GM21786 (cell line): ENCODE measurements at regions not wholly inside any gene's neighbourhood (a gene's known extent, or its start where the extent isn't known, plus 50 kb on each side); places are given as distances from the start of the nearest gene placed in this dataset.
"Not testable (repeated sequence)": the region's sequence is repeated elsewhere in the genome, so short reads cannot be mapped to it uniquely, and the experiment has no call there.

Experiments
- ATAC-seq: cut with Tn5 transposase; IDR thresholded peaks from one replicate; pipeline ENCODE4 v1.9.1; 2021; ENCODE audit not compliant: unreplicated experiment

DNA sequence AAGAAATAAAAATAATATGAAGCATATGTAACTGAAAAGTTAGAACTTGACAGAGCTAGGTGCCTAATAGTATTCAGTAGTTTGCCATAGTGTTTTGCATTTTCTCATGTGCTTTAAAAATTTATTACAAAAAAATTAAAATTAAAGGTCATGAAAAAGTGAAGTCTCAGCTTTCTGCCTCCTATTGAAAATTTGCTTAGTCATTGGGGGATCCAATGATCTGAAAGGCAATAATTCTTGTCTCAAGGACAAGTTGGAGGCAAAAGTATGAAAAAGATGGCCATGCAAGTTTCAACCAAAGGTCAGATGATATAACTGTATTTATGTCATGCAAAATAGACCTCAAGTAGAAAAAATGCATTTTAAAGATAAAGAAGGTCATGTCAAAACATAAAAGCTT is 140.7 kb downstream of the DUSP10 start:
- ATAC-seq, result no peak

DNA sequence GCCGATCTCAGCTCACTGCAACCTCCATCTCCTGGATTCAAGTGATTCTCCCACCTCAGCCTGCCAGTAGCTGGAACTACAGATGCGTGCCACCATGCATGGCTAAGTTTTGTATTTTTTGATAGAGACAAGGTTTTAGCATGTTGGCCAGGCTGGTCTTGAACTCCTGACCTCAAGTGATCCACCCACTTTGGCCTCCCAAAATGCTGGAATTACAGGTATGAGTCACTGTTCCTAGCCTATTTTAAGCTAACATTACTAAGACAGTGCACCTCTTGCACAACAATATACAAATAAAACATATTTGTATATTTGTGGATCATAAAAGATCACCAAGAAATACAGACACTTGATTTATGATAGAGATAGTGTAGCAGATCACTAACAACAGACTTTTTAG is 139.1 kb downstream of the DUSP10 start:
- ATAC-seq, result no peak

DNA sequence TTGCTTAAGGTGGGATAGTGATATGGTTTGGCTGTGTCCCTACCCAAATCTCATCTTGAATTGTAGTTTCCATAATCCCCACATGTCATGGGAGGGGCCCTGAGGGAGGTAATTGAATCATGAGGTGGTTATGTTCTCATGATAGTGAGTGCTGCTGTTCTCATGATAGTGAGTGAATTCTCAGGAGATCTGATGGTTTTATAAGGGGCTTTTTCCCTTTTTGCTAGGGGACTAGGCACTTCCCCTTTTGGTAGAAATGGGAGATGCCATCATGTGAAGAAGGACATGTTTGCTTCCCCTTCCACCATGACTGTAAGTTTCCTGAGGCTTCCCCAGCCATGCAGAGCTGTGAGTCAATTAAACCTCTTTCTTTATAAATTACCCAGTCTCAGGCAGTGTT is 137.5 kb downstream of the DUSP10 start:
- not testable (repeated sequence) for ATAC-seq

DNA sequence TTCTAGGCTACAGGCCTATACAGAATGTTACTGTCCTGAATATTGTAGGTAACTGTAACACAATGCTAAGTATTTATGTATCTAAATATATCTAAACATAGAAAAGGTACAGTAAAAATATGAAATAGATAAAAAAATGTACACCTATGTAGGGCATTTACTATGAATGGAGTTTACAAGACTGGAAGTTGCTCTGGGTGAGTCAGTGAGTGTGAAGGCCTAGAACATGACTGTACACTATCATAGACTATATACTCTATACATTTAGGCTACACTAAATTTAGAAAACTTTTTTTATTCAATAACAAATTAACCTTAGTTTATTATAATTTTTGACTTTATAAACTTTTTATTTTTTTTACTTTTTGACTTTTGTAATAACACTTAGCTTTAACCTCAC is 136.9 kb downstream of the DUSP10 start:
- no peak for ATAC-seq

DNA sequence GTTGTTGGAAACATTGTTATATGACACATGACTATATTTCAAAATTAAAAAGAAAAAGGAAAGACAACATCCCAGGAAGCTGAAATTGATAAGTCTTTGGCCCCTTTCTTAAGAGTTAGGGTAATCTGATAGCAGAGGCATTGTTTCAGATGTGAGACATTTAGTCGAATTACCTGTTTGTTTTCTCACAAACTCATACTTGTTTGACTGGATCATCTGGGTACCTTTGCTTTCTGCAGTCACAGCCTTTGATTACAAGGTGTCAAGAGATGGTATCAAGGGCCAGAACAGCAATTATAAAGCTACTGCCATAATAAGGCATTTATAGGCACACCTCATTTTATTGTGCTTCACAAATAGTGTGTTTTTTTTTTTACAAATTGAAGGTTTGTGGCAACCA is 136.3 kb downstream of the DUSP10 start:
- no peak for ATAC-seq

DNA sequence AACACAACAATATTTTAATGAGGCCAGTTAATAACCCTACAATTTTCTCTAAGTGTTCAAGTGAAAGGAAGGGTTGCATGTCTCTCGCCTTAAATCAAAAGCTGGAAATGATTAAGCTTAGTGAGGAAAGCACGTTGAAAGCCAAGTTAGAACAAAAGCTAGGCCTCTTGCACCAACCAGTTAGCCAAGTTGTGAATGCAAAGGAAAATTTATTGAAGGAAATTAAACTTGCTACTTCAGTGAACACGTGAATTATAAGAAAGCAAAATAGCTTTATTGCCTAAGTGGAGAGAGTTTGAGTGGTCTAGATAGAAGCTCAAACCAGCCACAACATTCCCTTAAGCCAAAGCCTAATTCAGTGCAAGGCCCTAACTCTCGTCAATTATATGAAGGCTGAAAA is 135.6 kb downstream of the DUSP10 start:
- no peak for ATAC-seq

DNA sequence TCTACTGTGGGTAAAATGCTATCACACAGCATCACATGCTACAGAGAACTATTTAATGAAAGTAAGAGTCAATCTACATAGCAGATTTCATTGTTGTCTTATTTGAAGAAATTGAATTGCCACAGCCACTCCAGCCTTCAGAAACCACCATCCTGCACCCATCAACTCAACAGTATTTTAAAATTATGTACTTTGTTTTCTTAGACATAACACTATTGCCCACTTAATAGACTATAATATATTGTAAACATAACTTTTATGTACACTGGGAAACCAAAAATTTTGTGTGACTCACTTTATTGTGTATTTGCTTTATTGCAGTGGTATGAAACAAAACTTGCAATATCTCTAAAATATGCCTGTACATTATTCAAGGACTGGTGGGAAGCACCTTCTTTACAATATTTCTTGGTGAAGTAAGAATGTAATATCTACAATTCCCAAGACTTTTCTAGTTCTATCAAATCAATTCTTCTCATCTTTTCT is 133.0 kb downstream of the DUSP10 start:
- no peak for ATAC-seq

DNA sequence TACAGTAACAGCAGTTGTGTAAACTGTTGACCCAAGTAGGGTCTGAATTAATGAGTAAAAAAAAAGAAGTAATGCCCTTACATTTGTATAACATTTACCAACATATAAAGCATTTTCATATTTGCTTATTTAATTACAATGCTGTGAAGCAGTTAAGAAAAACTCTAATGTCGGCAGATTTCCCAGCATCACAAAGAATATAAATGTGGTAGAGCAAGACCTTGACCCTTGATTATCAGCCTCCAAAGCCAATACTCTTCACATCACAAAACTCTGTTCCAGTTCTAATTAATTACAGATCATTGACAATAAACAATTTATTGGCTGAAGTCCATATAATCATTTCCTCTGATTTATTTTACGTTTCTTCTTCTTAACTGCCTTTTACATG is 130.2 kb downstream of the DUSP10 start:
- no peak for ATAC-seq

DNA sequence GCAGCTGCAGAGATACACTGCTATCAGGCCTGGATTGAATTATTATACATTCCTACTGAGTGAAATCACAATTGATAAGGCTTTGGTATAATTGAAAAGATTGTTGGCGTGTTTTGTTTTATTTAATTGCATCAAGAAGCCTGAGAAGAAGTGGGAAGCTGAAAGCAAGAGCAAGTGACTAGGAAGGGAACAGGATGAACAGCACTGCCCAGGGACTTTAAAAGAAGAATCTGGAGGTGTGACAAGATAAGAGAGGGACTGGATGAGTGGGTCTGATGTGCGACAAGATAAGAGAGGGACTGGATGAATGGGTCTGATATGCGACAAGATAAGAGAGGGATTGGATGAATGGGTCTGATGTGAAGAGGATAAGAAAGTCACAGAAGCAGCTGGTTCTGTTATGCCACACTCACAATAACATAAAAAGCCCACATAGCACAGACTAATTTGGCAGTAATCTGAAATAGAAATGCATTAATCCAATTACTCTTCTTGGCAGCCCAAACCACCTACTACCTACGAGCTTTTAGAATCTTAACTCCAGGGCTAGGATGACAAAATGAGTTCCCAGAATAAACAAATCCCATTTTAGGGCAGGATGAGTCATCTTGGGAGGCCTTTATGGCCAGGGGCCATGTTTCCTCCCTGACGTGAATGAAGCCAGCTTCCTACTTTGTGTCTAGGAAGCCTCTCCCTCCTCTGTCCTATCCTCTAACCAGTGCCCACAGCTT is 129.7 kb downstream of the DUSP10 start:
- no peak for ATAC-seq

DNA sequence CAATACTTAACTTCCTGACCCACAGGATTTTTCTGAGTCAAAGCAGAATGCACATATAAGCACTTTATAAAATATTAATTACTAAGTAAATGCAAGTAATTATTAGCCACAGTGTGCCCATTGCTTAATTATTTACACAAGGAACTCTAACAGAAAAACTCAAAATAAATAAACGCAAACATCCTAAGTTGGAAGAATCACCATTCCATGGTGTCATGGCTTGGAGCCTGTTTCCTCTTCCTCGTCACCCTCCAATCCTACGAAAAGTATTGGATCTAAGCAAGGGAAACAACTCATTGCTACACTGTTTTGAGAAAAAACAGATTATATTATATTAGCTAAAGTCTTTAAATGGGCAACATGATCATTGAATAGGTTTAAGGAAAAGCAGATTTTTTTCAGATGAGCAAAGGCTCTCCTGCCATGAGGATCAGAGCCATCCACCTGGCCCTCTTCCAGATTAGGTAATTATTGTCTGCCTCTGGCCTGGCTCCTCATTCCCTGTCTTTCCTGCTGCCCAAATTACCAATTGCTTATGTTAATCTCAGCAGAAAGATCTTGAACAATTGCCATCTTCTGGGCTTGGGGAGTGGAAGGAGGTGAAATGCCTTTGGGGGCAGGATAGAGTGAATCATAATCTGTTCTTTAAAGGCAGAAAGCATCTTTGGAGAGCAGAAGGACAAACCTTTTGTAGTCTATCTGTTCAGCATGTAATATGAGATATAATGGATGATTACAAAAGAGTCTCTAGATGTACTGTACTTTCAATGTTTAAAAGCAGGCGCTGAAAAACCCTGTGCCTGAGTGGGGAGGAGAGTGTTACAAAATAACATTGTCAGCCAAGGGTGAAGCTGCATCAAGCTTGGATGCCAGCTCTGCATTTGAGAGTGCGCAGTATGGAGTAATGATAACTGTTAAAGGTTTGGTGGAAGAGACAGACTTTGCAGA is 121.2 kb downstream of the DUSP10 start:
- ATAC-seq, result no peak

DNA sequence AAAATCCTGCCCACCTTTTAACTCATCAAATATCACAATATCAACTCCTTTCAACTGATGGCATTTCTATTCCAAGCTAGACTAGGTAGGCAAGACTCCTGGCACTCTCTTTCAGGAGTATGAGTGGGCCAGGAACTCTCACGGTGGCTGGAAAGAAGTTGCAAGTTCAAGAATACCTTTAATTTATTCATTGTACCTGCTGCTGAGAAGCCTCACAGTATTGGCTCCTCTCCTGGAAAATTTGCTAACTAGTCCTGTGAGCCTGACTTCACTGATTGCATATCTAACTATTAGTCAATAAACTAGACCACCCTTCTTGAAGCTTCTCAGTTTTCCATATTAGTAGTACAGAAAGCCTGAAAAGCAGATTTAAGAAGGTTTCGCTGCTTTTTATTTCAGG is 120.2 kb downstream of the DUSP10 start:
- no peak for ATAC-seq

DNA sequence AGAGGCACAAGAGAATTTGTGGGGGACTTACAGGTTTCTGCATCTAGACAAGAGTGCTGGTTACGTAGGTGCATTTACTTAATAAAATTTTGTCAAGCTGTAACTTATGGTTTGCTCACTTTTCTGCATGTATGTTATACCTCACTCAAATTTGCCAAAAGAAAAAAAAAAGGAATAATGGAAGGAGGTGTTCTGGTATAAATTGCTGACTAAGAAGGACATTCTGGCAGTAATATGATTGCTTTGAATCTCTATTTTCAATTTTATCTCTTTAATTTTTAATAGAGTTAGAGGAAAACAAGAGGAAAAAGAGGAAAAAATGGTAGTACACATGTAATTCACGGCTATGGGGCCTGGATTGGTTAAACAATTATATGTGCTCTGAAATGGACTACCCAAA is 119.5 kb downstream of the DUSP10 start:
- no peak for ATAC-seq

DNA sequence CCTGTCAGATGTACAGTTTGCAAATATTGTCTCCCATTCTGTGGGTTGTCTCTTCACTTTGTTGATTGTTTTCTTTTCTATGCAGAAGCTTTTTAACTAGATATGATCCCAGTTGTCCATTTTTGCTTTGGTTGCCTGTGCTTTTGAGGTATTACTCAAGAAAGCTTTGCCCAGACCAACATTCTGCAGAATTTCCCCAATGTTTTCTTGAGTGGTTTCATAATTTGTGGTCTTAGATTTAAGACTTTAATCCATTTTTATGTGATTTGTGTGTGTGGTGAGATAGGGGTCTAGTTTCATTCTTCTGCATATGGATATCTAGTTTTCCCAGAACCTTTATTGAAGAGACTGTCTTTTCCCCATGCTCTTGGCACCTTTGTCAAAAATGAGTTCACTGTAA is 116.9 kb downstream of the DUSP10 start:
- ATAC-seq, result no peak

DNA sequence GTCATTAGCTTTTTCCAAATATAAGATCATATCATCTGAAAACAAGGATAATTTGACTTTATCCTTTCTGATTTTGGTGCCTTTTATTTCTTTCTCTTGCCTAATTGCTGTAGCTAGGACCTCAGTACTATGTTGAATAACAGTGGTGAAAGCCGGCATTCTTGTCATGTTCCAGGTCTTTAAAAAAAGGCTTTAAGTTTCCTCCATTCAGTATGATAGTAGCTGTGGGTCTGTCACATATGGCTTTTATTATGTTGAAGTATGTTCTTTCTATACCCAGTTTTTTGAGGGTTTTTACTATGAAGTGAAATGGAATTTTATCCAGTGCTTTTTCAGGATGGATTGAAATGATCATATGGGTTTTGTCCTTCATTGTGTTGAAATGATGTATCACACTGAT is 115.8 kb downstream of the DUSP10 start:
- no peak for ATAC-seq

DNA sequence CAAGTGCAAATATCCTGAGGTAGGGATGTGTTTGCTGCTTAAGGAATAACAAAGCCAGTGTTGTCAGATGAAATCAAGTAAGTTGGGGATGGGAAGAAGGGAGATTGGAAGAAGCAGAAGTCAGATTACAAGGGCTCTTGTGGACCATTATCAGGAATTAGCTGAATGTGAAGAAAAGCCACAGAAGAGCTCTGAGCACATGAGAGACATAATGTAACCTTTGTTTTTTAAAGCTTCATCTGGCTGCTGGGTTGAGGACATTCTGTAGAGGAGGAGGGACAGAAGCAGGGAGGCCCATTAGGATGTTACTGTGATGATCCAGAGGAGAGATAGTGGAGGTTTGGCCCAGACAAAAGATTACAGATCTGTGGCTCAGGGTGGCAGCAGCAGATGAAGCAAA is 111.7 kb downstream of the DUSP10 start:
- ATAC-seq, result no peak

DNA sequence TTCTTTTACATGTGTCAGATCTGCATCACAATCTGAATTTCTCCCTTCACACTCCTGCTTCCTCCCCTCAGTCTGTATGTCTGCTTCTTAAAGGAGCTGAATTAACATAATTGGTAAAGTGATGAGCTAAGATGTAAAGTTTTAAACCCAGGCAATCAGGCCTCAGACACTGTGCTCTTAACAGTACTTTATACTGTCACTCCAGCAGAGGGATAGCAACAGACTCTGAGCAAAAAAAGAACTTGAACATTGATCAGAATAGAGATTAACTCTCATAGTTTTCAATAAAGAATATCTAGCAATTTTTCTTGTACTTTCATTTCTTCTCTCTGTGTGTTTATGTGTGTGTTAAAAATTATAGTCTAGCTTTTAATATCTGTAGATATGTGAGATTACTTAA is 110.3 kb downstream of the DUSP10 start:
- ATAC-seq, result no peak

DNA sequence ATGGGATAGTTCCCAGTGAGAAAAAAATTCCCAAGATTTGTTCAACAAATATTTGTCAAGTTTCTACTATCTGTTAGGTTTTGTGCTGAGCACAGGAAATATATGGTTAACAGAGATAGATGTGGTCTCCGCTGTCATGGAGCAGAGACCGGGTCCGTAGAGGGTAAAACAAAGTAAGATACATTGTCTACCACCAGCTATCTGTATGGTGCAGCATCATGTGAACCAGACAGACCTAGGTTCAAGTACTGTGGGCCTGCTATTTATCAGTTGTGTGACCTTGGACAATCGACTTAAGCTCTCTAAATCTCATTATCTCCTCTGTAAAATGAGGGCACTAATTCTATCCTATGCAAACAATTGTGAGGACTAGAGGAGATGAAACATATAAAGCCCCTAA is 109.8 kb downstream of the DUSP10 start:
- ATAC-seq, result no peak

DNA sequence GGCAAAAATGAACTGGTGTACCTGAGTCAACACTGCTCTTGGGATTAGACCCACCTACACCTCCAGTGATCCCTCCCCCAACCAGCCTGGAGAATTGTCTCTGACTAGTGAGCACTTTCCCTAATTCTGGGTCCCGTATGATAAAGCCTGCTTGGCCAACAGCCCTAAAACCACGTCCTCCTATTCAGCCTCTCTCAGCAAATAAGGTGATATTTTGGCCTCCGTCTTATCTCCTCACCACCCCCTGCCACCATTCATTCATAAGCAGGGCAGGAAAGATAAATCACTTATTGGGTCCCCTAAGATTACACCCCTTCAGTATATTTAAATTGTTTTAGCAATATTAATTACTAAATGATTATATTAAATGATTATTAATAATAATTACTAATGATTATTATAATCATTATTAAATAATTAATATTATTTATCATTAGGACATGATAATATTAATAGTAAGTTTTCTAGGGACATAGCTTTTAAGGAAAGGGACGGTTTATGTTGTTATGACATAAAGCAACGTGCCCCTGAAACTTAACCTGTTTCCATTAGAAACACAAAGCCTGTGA is 108.0 kb downstream of the DUSP10 start:
- ATAC-seq, result no peak

DNA sequence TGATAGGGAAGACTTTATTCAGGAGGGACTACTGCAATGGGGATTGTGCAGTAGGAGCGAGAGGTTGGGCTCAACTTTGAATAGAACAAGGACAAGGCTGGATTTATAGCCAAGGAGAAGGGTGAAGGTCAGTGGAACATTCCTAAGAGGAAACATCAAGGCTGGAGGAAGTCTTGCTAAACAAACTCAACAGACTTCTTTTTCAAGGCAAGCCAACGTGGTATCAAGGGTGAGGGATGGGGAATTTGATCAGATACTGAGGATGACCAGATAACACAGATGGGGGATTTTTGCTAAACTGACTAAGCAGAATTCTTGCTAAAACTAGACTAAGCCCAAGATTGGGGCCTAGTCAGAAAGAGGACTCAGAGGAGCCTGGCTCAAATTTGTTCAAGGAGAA is 107.3 kb downstream of the DUSP10 start:
- no peak for ATAC-seq

DNA sequence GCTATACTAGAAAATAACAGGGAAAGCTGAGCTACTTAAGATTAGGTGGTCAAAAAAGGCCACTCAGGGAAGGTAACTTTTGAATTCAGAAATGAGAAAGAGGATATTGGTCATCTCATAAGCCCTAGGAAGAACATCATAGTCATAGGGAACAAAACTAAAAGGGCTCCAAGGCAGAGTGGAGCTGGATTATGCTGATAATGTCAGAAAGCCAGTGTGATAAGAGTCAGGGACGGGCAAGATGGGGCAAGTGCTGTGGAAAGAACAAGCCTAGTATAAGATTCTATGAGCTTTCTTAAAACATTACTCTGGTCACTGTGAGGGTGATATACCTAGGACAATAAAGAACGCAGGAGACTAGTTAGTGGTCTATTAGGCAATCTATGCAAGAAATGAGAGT is 106.6 kb downstream of the DUSP10 start:
- ATAC-seq, result no peak

DNA sequence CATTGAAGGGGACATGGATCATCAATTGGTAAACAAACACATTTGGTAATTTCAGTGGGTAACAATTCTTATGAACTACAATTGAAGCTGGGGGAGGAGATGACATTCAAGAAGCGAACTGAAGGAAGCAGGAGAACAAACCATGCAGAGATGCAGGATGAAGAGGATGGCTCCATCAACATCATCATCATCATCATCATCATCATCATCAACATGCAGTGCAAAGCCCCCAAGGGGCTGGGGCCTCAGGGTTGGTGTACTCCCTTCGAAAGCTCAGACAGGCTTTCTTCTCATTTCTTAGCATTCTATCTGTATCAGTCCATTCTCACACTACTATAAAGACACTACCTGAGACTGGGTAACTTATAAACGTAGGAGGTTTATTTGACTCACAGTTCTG is 105.8 kb downstream of the DUSP10 start:
- no peak for ATAC-seq

DNA sequence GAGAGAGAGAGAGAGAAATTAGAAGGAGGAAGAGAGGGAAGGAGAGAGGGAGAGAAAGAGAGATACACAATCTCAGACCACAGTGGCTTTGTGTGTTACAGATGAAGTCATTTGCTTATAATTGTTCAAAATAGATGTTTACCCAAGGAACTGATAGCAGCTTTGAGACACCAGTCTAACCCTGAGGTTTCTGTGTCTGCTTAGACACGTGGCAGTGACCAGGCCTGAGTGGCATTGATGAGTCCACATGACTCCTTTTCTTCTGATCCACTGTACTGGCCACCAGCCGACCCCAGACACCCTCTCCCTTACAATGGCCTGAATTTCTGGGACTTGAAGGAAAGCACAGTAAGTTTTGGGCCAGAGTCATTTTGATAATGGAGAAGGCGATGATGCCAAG is 104.9 kb downstream of the DUSP10 start:
- no peak for ATAC-seq
